Breast epithelium (tissue), 3 donors: ENCODE measurements at regions not wholly inside any gene's neighbourhood (a gene's known extent, or its start where the extent isn't known, plus 50 kb on each side); places are given as distances from the start of the nearest gene placed in this dataset.

Experiments used
- CTCF ChIP-seq, 3 donors: fragments of 450-650 bp; IDR thresholded peaks; one replicate each; pipeline ENCODE4 v1.5.1; 2016 to 2017; ENCODE audit warnings: antibody characterized with exemption in 3 of 3, mild to moderate bottlenecking in 3 of 3, moderate library complexity in 3 of 3
- POLR2A ChIP-seq: fragments of 450-650 bp; IDR thresholded peaks from one replicate; pipeline ENCODE4 v1.6.1; 2016; ENCODE audit warnings: antibody characterized with exemption, mild to moderate bottlenecking, moderate library complexity

- TF ChIP-seq CTCF (IDR thresholded peaks at IDR 0.05): no peak
- no peak for TF ChIP-seq POLR2A
Measured at GRCh38 chr10:63883861-63884260, 362.7 kb downstream of the REEP3 start.
